K562 (cell line): ENCODE measurements at regions not wholly inside any gene's neighbourhood (a gene's known extent, or its start where the extent isn't known, plus 50 kb on each side); places are given as distances from the start of the nearest gene placed in this dataset.

Experiments
- CBFA2T3 ChIP-seq: fragments of 450-650 bp; IDR thresholded peaks from 2 replicates; pipeline ENCODE4 v1.6.1; 2017
- CEBPB ChIP-seq: fragments of 450-650 bp; IDR thresholded peaks from 2 replicates; pipeline ENCODE4 v1.6.1; 2016; ENCODE audit warnings: missing genetic modification characterization, missing compliant biosample characterization
- EZH2 ChIP-seq: IDR thresholded peaks from 2 replicates; pipeline ENCODE4 v1.6.1; 2012; ENCODE audit warnings: low read depth, mild to moderate bottlenecking, inconsistent platforms, low read length, borderline replicate concordance
- POLR2AphosphoS2 ChIP-seq: IDR thresholded peaks from 2 replicates; pipeline ENCODE4 v1.6.1; 2012; ENCODE audit warnings: low read length, improper control_type of control experiment
- RFX5 ChIP-seq: IDR thresholded peaks from 2 replicates; pipeline ENCODE4 v1.6.1; 2011; ENCODE audit warnings: low read depth, mild to moderate bottlenecking, improper control_type of control experiment, low read length
- SIN3A ChIP-seq, 2 experiments: fragments of 150-350 bp in 1 of 2; IDR thresholded peaks; 2 replicates each; pipeline ENCODE4 v1.6.1; 2011 to 2016; ENCODE audit warnings: borderline replicate concordance in 2 of 2, low read depth in 2 of 2, low read length in 2 of 2, mild to moderate bottlenecking in 2 of 2, moderate library complexity in 2 of 2; ENCODE audit not compliant: control insufficient read depth in 1 of 2
- SNIP1 ChIP-seq: fragments of 450-650 bp; IDR thresholded peaks from 2 replicates; pipeline ENCODE4 v1.7.1; 2017; ENCODE audit warnings: low read depth, mild to moderate bottlenecking
- SRSF1 ChIP-seq: fragments of 200-400 bp; formaldehyde crosslinking; IDR thresholded peaks from 2 replicates; pipeline ENCODE4 v1.6.1; 2017; ENCODE audit warnings: mild to moderate bottlenecking, low read depth, low read length, moderate library complexity
- TAF7 ChIP-seq: fragments of 450-650 bp; IDR thresholded peaks from 2 replicates; pipeline ENCODE4 v1.6.1; 2016; ENCODE audit warnings: missing genetic modification characterization, missing compliant biosample characterization
- YY1 ChIP-seq, 3 experiments: IDR thresholded peaks; 2 replicates each; pipeline ENCODE4 v1.6.1; 2011; ENCODE audit warnings: low read length in 2 of 3, mild to moderate bottlenecking in 2 of 3, moderate library complexity in 2 of 3, borderline replicate concordance in 1 of 3, control low read depth in 1 of 3, low read depth in 1 of 3; ENCODE audit not compliant: insufficient read depth in 3 of 3, insufficient replicate concordance in 2 of 3, control insufficient read depth in 1 of 3, insufficient read length in 1 of 3; ENCODE audit errors: extremely low read depth in 1 of 3
- ZFX ChIP-seq: sonication (generic); formaldehyde crosslinking; IDR thresholded peaks from 2 replicates; pipeline ENCODE4 v1.8.0; 2022; ENCODE audit warnings: mild to moderate bottlenecking, missing genetic modification reagents, moderate library complexity
- TF ChIP-seq, protein P1 (sequence below): sonication (generic); formaldehyde crosslinking; IDR thresholded peaks from 2 replicates; pipeline ENCODE4 v1.9.0; 2022; ENCODE audit warnings: mild to moderate bottlenecking, missing genetic modification reagents
- TF ChIP-seq, protein P2 (sequence below), 2 experiments: fragments of 450-650 bp; IDR thresholded peaks; 2 replicates each; pipeline ENCODE4 v1.6.1; 2016; ENCODE audit warnings: mild to moderate bottlenecking in 2 of 2, borderline replicate concordance in 1 of 2, low read depth in 1 of 2, moderate library complexity in 1 of 2

DNA sequence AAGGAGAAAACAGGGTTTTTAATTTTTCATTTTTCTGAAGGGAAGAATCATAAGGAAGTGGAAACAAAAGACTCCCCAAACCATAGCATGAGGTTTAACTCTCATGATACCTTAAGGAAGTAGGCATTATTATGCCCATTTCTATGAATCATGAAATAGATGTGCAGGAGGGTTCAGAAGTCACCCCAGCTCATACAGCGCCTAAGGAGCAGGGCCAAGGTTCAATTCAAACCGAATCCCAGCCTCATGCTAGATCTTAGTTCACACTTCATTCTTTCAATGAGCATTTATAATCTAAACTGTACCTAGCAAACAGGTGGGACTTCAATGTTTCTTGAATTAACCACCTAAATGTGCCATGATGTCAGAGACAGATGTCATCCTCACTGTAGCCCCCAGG, 111.9 kb upstream of the SLC25A33 start:
- TF ChIP-seq EZH2 (no peak), CBFA2T3 (no peak), POLR2AphosphoS2 (no peak), SIN3A (IDR thresholded peaks at IDR 0.05; ENCODE audit: borderline replicate concordance in 2 of 2, control insufficient read depth in 1 of 2, low read depth in 2 of 2, low read length in 2 of 2) (no peak), SNIP1 (no peak), SRSF1 (no peak), TAF7 (tag) (no peak), ZFX (CRISPR knock-in tag) (no peak), YY1 (IDR thresholded peaks at IDR 0.05; ENCODE audit: borderline replicate concordance in 1 of 3, control insufficient read depth in 1 of 3, extremely low read depth in 1 of 3, insufficient read depth in 3 of 3, insufficient read length in 1 of 3, insufficient replicate concordance in 2 of 3, low read depth in 1 of 3, low read length in 2 of 3) (no peak), CEBPB (tag) (no peak), RFX5 (no peak)
- TF ChIP-seq, protein P1, sequence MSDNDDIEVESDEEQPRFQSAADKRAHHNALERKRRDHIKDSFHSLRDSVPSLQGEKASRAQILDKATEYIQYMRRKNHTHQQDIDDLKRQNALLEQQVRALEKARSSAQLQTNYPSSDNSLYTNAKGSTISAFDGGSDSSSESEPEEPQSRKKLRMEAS (CRISPR knock-in tag) = no peak
- TF ChIP-seq, protein P2, sequence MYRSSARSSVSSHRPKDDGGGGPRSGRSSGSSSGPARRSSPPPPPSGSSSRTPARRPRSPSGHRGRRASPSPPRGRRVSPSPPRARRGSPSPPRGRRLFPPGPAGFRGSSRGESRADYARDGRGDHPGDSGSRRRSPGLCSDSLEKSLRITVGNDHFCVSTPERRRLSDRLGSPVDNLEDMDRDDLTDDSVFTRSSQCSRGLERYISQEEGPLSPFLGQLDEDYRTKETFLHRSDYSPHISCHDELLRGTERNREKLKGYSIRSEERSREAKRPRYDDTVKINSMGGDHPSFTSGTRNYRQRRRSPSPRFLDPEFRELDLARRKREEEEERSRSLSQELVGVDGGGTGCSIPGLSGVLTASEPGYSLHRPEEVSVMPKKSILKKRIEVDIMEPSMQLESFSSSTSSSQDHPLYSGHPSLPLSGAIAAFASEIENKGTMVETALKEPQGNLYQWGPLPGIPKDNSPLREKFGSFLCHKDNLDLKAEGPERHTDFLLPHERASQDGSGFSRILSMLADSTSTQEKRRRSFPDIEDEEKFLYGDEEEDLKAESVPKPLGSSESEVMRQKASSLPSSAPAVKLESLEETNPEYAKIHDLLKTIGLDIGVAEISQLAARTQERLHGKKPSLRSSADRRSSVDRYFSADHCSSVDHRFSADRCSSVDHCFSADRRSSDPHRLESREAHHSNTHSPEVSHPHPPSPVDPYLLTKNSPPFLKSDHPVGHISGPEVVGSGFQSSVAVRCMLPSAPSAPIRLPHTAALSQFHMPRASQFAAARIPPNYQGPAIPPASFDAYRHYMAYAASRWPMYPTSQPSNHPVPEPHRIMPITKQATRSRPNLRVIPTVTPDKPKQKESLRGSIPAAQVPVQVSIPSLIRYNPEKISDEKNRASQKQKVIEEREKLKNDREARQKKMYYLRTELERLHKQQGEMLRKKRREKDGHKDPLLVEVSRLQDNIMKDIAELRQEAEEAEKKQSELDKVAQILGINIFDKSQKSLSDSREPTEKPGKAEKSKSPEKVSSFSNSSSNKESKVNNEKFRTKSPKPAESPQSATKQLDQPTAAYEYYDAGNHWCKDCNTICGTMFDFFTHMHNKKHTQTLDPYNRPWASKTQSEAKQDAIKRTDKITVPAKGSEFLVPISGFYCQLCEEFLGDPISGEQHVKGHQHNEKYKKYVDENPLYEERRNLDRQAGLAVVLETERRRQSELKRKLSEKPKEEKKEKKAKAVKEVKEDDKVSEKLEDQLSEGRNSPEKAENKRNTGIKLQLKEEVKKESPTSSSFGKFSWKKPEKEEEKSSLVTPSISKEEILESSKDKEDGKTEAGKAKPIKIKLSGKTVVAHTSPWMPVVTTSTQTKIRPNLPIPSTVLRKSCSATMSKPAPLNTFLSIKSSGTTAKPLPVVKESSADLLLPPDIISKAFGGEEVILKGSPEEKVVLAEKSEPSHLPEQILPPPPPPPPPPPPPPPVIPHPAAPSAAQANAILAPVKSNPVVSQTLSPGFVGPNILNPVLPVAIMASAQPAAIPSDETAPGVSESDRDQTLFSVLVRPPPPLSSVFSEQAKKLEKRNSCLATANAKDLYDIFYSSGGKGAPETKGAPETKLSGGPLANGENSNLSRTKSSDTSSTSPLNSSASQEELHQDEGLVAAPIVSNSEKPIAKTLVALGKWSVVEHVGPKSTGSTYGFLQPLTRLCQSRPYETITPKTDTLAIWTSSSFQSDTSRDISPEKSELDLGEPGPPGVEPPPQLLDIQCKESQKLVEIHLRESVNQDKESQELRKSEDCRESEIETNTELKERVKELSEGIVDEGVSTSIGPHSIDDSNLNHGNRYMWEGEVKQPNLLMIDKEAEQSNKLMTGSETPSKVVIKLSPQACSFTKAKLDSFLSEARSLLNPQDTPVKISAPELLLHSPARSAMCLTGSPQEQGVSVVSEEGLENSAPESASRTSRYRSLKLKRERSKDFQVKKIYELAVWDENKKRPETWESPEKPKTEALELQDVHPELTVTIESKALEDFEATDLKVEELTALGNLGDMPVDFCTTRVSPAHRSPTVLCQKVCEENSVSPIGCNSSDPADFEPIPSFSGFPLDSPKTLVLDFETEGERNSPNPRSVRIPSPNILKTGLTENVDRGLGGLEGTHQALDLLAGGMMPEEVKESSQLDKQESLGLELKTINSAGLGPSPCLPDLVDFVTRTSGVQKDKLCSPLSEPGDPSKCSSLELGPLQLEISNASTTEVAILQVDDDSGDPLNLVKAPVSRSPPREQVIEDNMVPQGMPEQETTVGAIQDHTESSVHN (IDR thresholded peaks at IDR 0.05; ENCODE audit: borderline replicate concordance in 1 of 2, low read depth in 1 of 2) = no peak
